Natural killer cell (primary cell): ENCODE measurements at regions not wholly inside any gene's neighbourhood (a gene's known extent, or its start where the extent isn't known, plus 50 kb on each side); places are given as distances from the start of the nearest gene placed in this dataset.

Experiments used
- ATAC-seq, 3 donors: fragments of 150-1000 bp in 2 of 3; fragments of 200-7000 bp in 1 of 3; cut with Tn5 transposase; 1 replicate in 1 of 3; 2 replicates in 2 of 3; pipeline ENCODE4 v1.10.0; 2021; ENCODE audit warnings: mild to moderate bottlenecking in 2 of 3, moderate library complexity in 2 of 3
- DNase-seq, 2 donors: peaks; one replicate each; pipeline versions ENCODE4 v3.0.0 to v3.0.0-alpha.2; 2013 to 2021; ENCODE audit warnings: mixed read lengths in 1 of 2
- H3K27ac ChIP-seq: one replicate; pipeline ENCODE4 v1.5.1; 2013; ENCODE audit warnings: mild to moderate bottlenecking, low read length
- H3K27me3 ChIP-seq: one replicate; pipeline ENCODE4 v1.6.1; 2013; ENCODE audit warnings: low read length; ENCODE audit not compliant: control insufficient read depth, insufficient read depth
- H3K36me3 ChIP-seq: one replicate; pipeline ENCODE4 v1.6.1; 2013; ENCODE audit warnings: low read length; ENCODE audit not compliant: control insufficient read depth, insufficient read depth
- H3K4me1 ChIP-seq: one replicate; pipeline ENCODE4 v1.6.1; 2013; ENCODE audit warnings: low read length; ENCODE audit not compliant: control insufficient read depth, insufficient read depth
- H3K4me3 ChIP-seq: one replicate; pipeline ENCODE4 v1.5.1; 2013; ENCODE audit warnings: low read length
- H3K9me3 ChIP-seq: one replicate; pipeline ENCODE4 v1.6.1; 2013; ENCODE audit warnings: low read length; ENCODE audit not compliant: control insufficient read depth, insufficient read depth
- H3K27ac Mint-ChIP-seq, 2 donors: one replicate each; pipeline ENCODE4 v1.8.0; 2022; ENCODE audit warnings: mild to moderate bottlenecking in 2 of 2, mixed read lengths in 2 of 2, moderate library complexity in 1 of 2
- H3K27me3 Mint-ChIP-seq, 2 donors: one replicate each; pipeline ENCODE4 v1.8.0; 2022; ENCODE audit warnings: low read depth in 2 of 2, mixed read lengths in 2 of 2
- H3K36me3 Mint-ChIP-seq: one replicate; pipeline ENCODE4 v1.8.0; 2022; ENCODE audit warnings: mixed read lengths
- H3K4me1 Mint-ChIP-seq, 2 donors: one replicate each; pipeline ENCODE4 v1.8.0; 2022; ENCODE audit warnings: mixed read lengths in 2 of 2
- H3K4me3 Mint-ChIP-seq: one replicate; pipeline ENCODE4 v1.8.0; 2022; ENCODE audit warnings: mild to moderate bottlenecking, moderate library complexity, mixed read lengths
- H3K9me3 Mint-ChIP-seq, 2 donors: one replicate each; pipeline ENCODE4 v1.8.0; 2022; ENCODE audit warnings: mixed read lengths in 2 of 2
- CTCF ChIP-seq: fragments of 200-600 bp; IDR thresholded peaks from one replicate; pipeline ENCODE4 v1.8.0; 2022; ENCODE audit warnings: antibody characterized with exemption
- WGBS: methylation state at CpG from one replicate; pipeline ENCODE4 v1.1.7; 2013; ENCODE audit warnings: missing lambda C conversion rate; ENCODE audit not compliant: insufficient coverage; 5-methylcytosine and 5-hydroxymethylcytosine counted together
- intact Hi-C: fragments of 100-400 bp; cut with micrococcal nuclease; formaldehyde crosslinking; loops from one replicate; pipeline ENCODE4 v1.14.2; 2022

- no peaks in the 10 kb centered on the region for H3K4me1 Mint-ChIP-seq
- Histone ChIP-seq H3K9me3 (peaks cover 4% of the 10 kb centered on the region), H3K27ac (no peak overlapping the region), H3K27me3 (no peaks in the 10 kb centered on the region), H3K36me3 (no peaks in the 10 kb centered on the region), H3K4me1 (no peaks in the 10 kb centered on the region), H3K4me3 (no peak overlapping the region)
- intact Hi-C loops = no loop called here
- peaks cover 3 to 8% of the 10 kb centered on the region in 2 donors for H3K9me3 Mint-ChIP-seq
- ATAC-seq = no peak
- peaks cover 8% of the 10 kb centered on the region for H3K36me3 Mint-ChIP-seq
- no peak for TF ChIP-seq CTCF
- DNase-seq = no peak
- 71% methylated on average over 3 of the region's 3 CpGs for WGBS
- H3K27me3 Mint-ChIP-seq = peaks cover 3 to 13% of the 10 kb centered on the region in 2 donors
- H3K27ac Mint-ChIP-seq = no peak overlapping the region
- H3K4me3 Mint-ChIP-seq = no peak overlapping the region
Measured at GRCh38 chr5:10161778-10162177, 87.9 kb downstream of the ATPSCKMT start.

- no peak for ATAC-seq
- no peak overlapping the region for H3K27ac ChIP-seq
- Mint-ChIP-seq H3K9me3 (peaks cover 0 to 8% of the 10 kb centered on the region in 2 donors), H3K27ac (no peak overlapping the region), H3K36me3 (peaks cover 8% of the 10 kb centered on the region), H3K27me3 (peaks cover 3 to 13% of the 10 kb centered on the region in 2 donors), H3K4me1 (no peaks in the 10 kb centered on the region), H3K4me3 (no peak overlapping the region)
- intact Hi-C loops = no loop called here
- 70% methylated on average over 3 of the region's 3 CpGs for WGBS
- H3K36me3 ChIP-seq = no peaks in the 10 kb centered on the region
- no peak for TF ChIP-seq CTCF
- peaks cover 4% of the 10 kb centered on the region for H3K9me3 ChIP-seq
- no peaks in the 10 kb centered on the region for H3K27me3 ChIP-seq
- no peak overlapping the region for H3K4me3 ChIP-seq
- DNase-seq = no peak
- H3K4me1 ChIP-seq = no peaks in the 10 kb centered on the region
Measured at GRCh38 chr5:10160241-10160640, 89.4 kb downstream of the ATPSCKMT start.

- Histone ChIP-seq H3K27me3 (peaks cover 2% of the 10 kb centered on the region), H3K4me1 (no peaks in the 10 kb centered on the region), H3K36me3 (no peaks in the 10 kb centered on the region), H3K27ac (no peak overlapping the region), H3K4me3 (no peak overlapping the region), H3K9me3 (no peaks in the 10 kb centered on the region)
- ATAC-seq = no peak
- Mint-ChIP-seq H3K4me3 (no peak overlapping the region), H3K27ac (no peak overlapping the region), H3K36me3 (no peaks in the 10 kb centered on the region), H3K9me3 (peaks cover 0 to 5% of the 10 kb centered on the region in 2 donors), H3K4me1 (no peaks in the 10 kb centered on the region), H3K27me3 (peaks cover 3 to 13% of the 10 kb centered on the region in 2 donors)
- no peak for DNase-seq
- TF ChIP-seq CTCF = no peak
- intact Hi-C loops = no loop called here
Measured at GRCh38 chr5:10158886-10159285, 90.8 kb downstream of the ATPSCKMT start.

- H3K27me3 ChIP-seq = peaks cover 2% of the 10 kb centered on the region
- no peaks in the 10 kb centered on the region for H3K4me1 Mint-ChIP-seq
- no peak overlapping the region for H3K4me3 ChIP-seq
Measured at GRCh38 chr5:10157085-10157669, 92.5 kb downstream of the ATPSCKMT start.

More at GRCh38 chr5:10157085-10157669, 92.5 kb downstream of the ATPSCKMT start:
- ATAC-seq (peak in 1 of 3 donors; percentile 9), DNase-seq (no peak)
- 68% methylated on average over 3 of the region's 3 CpGs for WGBS
- H3K9me3 ChIP-seq = no peaks in the 10 kb centered on the region
- Mint-ChIP-seq H3K36me3 (no peaks in the 10 kb centered on the region), H3K4me3 (no peak overlapping the region), H3K27ac (no peak overlapping the region), H3K27me3 (peaks cover 7 to 8% of the 10 kb centered on the region in 2 donors), H3K9me3 (no peaks in the 10 kb centered on the region)
- intact Hi-C loops = no loop called here
- no peaks in the 10 kb centered on the region for H3K36me3 ChIP-seq
- no peak overlapping the region for H3K27ac ChIP-seq
- TF ChIP-seq CTCF = no peak
- H3K4me1 ChIP-seq = no peaks in the 10 kb centered on the region
